Body of pancreas (tissue), 4 donors: ENCODE measurements at regions not wholly inside any gene's neighbourhood (a gene's known extent, or its start where the extent isn't known, plus 50 kb on each side); places are given as distances from the start of the nearest gene placed in this dataset.

Experiments
- ATAC-seq: fragments of 150-250 bp; one replicate; pipeline ENCODE4 v1.9.1; 2016
- DNase-seq, 4 donors: peaks; one replicate each; pipeline ENCODE4 v3.0.0-alpha.2; 2019
- H3K27ac ChIP-seq, 4 donors: fragments of 200-600 bp; sonication (generic); 1 replicate in 3 of 4; 2 replicates in 1 of 4; pipeline versions ENCODE4 v1.5.1 to v1.6.1; 2016 to 2019; ENCODE audit warnings: mild to moderate bottlenecking in 1 of 4, mixed read lengths in 1 of 4, moderate library complexity in 1 of 4
- H3K27me3 ChIP-seq, 2 donors: fragments of 200-600 bp; sonication (generic); one replicate each; pipeline ENCODE4 v1.6.0; 2016; ENCODE audit warnings: mild to moderate bottlenecking in 1 of 2
- H3K36me3 ChIP-seq, 2 donors: fragments of 200-600 bp; sonication (generic); replicated peaks in 1 of 2; 2 replicates each; pipeline ENCODE4 v1.5.1; 2016; ENCODE audit warnings: low read depth in 2 of 2; ENCODE audit not compliant: insufficient read depth in 1 of 2
- H3K4me1 ChIP-seq: fragments of 200-600 bp; sonication (generic); one replicate; pipeline ENCODE4 v1.6.0; 2016
- H3K4me3 ChIP-seq, 2 donors: fragments of 200-600 bp; sonication (generic); 1 replicate in 1 of 2; 2 replicates in 1 of 2; pipeline ENCODE4 v1.5.1; 2016 to 2019
- H3K9me3 ChIP-seq, 3 donors: fragments of 200-600 bp; sonication (generic); 1 replicate in 2 of 3; 2 replicates in 1 of 3; pipeline ENCODE4 v1.5.1; 2016
- CTCF ChIP-seq, 7 experiments: fragments of 450-650 bp in 4 of 7; fragments of 200-600 bp in 3 of 7; sonication (generic) in 3 of 7; IDR thresholded peaks; one replicate each; pipeline ENCODE4 v1.5.1; 2016 to 2019; ENCODE audit warnings: antibody characterized with exemption in 7 of 7
- POLR2A ChIP-seq, 3 donors: fragments of 450-650 bp; IDR thresholded peaks; one replicate each; pipeline ENCODE4 v1.6.1; 2016; ENCODE audit warnings: antibody characterized with exemption in 3 of 3, mild to moderate bottlenecking in 2 of 3
- WGBS, 2 donors: methylation state at CpG; one replicate each; pipeline ENCODE4 v1.1.5; 2017; 5-methylcytosine and 5-hydroxymethylcytosine counted together
- intact Hi-C: fragments of 100-400 bp; cut with DNase I; formaldehyde crosslinking; loops from one replicate; pipeline ENCODE4 v1.15.1; 2023

- ATAC-seq: no peak
- 72 to 76% methylated on average over 2 of the region's 2 CpGs for WGBS, 2 donors
- Histone ChIP-seq H3K36me3 (no peaks in the 10 kb centered on the region), H3K27ac (no peak overlapping the region), H3K27me3 (no peaks in the 10 kb centered on the region), H3K4me3 (no peak overlapping the region), H3K9me3 (no peaks in the 10 kb centered on the region), H3K4me1 (no peaks in the 10 kb centered on the region)
- intact Hi-C loops: no loop called here
- no peak for DNase-seq
- TF ChIP-seq CTCF (IDR thresholded peaks at IDR 0.05): no peak
- no peak for TF ChIP-seq POLR2A (IDR thresholded peaks at IDR 0.05)
Observed at GRCh38 chr18:39191058-39191457, 1625.5 kb upstream of the CELF4 start.

- H3K27me3 ChIP-seq: no peaks in the 10 kb centered on the region
- H3K36me3 ChIP-seq: no peaks in the 10 kb centered on the region
- WGBS, 2 donors: 57 to 64% methylated on average over 3 of the region's 3 CpGs
- no peaks in the 10 kb centered on the region for H3K9me3 ChIP-seq
- no peak overlapping the region for H3K4me3 ChIP-seq
- no peak for ATAC-seq
- TF ChIP-seq POLR2A (IDR thresholded peaks at IDR 0.05) (no peak), CTCF (IDR thresholded peaks at IDR 0.05) (no peak)
- H3K27ac ChIP-seq: no peak overlapping the region
- intact Hi-C loops: no loop called here
- no peak for DNase-seq
- no peaks in the 10 kb centered on the region for H3K4me1 ChIP-seq
Observed at GRCh38 chr18:39190508-39190907, 1624.9 kb upstream of the CELF4 start.

- H3K4me3 ChIP-seq: no peak overlapping the region
- no peaks in the 10 kb centered on the region for H3K9me3 ChIP-seq
- 51 to 52% methylated on average over 2 of the region's 2 CpGs for WGBS, 2 donors
Observed at GRCh38 chr18:39188278-39188677, 1622.7 kb upstream of the CELF4 start.

GRCh38 chr18:39186008-39186407 is 1620.4 kb upstream of the CELF4 start:
- Histone ChIP-seq H3K36me3 (no peaks in the 10 kb centered on the region), H3K27ac (no peak overlapping the region), H3K4me3 (no peak overlapping the region), H3K4me1 (no peaks in the 10 kb centered on the region), H3K27me3 (no peaks in the 10 kb centered on the region), H3K9me3 (no peaks in the 10 kb centered on the region)
- intact Hi-C loops: no loop called here
- DNase-seq (no peak), ATAC-seq (no peak)
- WGBS, 2 donors: 83 to 84% methylated on average over 2 of the region's 2 CpGs
- TF ChIP-seq POLR2A (IDR thresholded peaks at IDR 0.05) (no peak), CTCF (IDR thresholded peaks at IDR 0.05) (no peak)

More at GRCh38 chr18:39188278-39188677, 1622.7 kb upstream of the CELF4 start:
- Histone ChIP-seq H3K4me1 (no peaks in the 10 kb centered on the region), H3K27ac (no peak overlapping the region), H3K36me3 (no peaks in the 10 kb centered on the region), H3K27me3 (no peaks in the 10 kb centered on the region)
- ATAC-seq: no peak
- no peak for DNase-seq
- intact Hi-C loops: no loop called here
- TF ChIP-seq POLR2A (IDR thresholded peaks at IDR 0.05): no peak
- TF ChIP-seq CTCF (IDR thresholded peaks at IDR 0.05): no peak

GRCh38 chr18:39184176-39184575 is 1618.6 kb upstream of the CELF4 start:
- no peak for DNase-seq
- Histone ChIP-seq H3K9me3 (no peaks in the 10 kb centered on the region), H3K4me3 (no peak overlapping the region), H3K27ac (no peak overlapping the region), H3K27me3 (no peaks in the 10 kb centered on the region), H3K36me3 (no peaks in the 10 kb centered on the region), H3K4me1 (no peaks in the 10 kb centered on the region)
- TF ChIP-seq POLR2A (IDR thresholded peaks at IDR 0.05) (no peak), CTCF (IDR thresholded peaks at IDR 0.05) (no peak)
- intact Hi-C loops: no loop called here
- no peak for ATAC-seq
- 75 to 81% methylated on average over 5 of the region's 5 CpGs for WGBS, 2 donors
